Islet of Langerhans (tissue), 1 donor: ENCODE measurements at regions not wholly inside any gene's neighbourhood (a gene's known extent, or its start where the extent isn't known, plus 50 kb on each side); places are given as distances from the start of the nearest gene placed in this dataset.

Source experiments
- FAIRE-seq: peaks from one replicate; lab custom pipeline; 2011; peaks lifted over from hg19 to GRCh38; lab: Jason Lieb, UNC

- FAIRE-seq = no peak
These were observed 1312.0 kb upstream of the WWC1 start for GRCh38 chr5:166979307-166979895.

DNA sequence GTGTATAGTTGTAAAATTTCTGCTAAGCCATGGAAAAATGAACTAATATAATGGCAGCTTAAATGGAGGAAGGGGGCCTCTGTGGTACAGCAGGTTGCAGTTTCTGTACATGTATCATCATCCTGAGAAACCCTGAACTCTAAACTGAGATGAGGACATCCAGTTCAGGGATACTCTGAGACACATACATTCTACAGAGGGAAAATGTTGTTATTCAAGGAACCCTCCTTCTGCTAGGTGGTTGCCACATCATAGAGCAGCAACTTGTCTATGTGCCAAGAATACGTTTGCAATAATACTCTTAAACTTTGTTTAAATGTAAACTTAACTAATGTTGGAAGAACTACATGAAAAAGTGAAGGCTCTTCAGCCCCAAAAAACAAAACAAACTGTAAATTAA lies 1310.8 kb upstream of the WWC1 start:
- no peak for FAIRE-seq

DNA sequence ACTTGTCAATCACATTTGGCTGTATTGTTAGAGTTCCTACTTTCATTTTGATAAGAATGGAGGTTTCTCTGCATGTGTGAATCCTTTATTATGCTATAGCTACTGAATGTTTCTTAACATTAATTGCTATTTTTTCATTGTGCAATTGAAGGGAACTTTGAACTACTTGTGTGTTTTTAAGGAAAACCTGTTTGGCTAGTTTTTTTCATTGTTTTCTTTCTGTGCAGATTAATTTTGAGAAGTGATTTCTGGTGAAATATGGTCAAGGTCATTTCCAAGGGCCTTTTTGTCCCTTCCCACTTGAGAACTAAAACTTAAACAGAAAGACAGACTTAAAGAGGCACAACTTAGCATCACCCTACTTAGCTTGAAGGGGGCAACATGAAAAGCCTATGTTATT lies 1309.2 kb upstream of the WWC1 start:
- FAIRE-seq = no peak

DNA sequence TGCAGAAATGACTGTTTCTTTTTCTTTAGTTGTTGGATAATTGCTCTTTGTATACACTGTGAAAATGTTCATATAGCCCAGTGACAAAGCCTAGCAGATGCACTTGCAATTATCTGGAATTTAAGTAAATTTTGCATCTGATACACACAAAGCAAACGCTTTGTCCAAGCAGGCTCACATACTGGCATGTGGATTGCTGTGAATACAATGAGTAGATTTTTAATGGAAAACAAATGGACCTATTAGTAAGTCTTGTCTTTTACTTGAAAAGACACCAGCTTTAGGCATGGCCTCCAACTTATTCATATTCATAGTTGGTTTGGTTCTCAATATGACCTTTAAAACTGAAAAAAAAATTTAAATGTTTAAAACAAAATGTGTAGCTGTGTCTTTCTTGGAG lies 1299.8 kb upstream of the WWC1 start:
- FAIRE-seq = no peak

GRCh38 chr5:166992108-166992507 lies 1299.3 kb upstream of the WWC1 start:
- no peak for FAIRE-seq

- no peak for FAIRE-seq
These were observed 1298.3 kb upstream of the WWC1 start for GRCh38 chr5:166992874-166993722.

DNA sequence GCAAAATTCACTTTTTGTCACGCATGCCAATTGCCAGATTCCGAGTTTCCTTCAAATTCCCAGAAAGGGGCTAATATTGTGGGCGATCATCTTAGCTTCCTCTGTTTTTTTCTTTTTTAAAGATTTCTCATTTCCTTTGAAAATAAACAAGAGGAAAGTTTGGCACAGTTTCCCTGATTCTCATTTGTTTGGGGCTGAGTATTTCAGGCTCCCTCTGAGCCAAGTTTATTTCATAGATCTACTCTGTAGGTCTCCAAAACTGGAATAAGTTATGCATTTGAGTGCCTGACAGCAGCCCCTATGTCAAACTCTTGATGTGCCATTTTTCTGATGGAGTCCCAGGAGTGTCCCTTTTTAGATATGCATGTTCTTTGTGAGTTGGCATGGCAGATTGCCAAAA lies 1297.2 kb upstream of the WWC1 start:
- no peak for FAIRE-seq

DNA sequence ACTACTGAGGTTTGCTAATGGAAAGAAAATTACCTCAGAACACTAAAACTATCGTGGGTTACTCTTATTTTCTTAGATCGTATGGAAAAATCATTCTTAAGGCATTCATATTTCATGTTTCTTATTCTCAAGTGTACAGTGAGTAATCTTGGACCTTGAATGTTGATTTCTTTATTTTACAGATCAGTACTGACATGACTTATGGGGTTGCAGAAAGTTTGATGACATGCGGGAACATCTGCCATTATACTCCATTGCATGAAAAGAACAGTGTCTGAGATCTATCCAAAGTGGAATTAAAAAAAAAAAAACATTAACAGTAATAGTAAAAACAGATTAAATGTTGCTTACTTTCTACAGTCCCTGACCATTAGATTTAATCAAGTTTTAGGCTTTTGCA lies 1290.2 kb upstream of the WWC1 start:
- no peak for FAIRE-seq

GRCh38 chr5:167008705-167009104 lies 1282.7 kb upstream of the WWC1 start:
- no peak for FAIRE-seq

GRCh38 chr5:167011196-167011595 lies 1280.2 kb upstream of the WWC1 start:
- FAIRE-seq = no peak

DNA sequence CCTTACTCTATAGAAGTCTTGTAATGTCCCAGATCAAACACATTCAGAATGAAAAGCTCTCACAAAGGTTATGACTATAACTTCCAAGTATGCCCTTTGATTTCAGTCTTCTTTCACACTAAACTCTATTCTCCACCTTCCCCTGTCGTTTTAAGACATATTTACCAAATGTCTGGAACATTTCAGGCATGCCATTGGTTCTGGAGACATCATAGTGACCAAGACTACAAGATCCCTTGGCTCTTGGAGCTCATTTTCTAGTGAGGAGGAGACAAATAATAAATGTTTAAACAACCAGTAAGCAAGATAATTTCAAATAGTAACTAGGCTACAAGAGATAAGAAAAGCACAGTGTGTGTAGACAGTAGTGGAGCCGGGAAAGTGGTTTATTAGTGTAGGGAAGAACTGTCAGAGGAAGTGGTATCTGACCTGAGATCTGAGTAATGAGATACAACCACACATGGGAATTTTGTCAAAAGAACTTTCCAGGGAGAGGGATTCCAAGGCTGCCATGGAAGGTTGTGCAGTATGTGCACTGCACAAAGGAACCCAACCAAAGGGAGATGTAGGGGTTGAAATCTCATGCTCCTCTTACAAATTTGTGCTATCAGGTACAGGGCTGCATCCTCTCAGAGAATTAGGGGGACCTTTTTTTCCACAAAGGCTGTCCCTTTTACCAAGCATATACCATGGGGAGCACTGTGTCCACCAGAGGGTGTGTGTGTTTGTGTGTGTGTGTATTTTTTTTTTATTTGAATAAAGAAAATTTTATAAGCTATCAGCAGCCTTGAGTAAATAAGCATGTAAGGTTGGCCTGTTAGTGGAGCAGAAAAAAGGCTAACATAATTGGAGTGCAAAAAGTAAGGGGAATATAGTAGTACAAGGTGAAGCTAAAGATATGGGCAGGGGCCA lies 1279.1 kb upstream of the WWC1 start:
- no peak for FAIRE-seq

DNA sequence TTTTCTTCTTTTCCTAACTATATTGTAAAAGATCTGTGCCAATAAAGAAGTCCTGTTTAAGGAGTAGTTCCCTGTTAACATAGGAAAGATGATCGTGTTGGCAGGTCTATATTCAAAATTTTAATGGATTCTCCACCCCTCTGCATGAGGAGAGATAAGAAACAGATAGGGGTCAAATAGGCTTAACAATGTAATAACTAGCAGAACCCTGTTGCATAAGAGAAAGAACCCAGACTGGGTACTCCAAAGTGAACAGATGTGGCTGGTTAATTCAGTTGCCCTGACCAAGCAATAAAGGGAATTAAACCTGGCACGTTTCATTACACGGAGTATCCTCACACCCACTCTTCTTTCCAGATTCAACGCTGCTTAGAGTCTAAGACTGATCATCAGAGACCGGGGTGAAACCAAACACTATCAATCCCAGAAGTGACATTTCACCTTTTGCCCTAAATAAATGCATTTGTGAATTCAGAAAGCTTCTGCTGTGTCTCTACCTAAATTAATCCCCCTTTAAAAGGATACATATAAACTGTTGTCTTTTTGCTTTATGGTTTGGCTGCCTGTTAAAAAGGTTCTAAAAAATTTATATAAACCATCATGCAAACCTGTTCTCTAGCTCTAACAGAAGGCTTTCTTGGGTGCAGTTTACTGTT lies 1276.9 kb upstream of the WWC1 start:
- no peak for FAIRE-seq

DNA sequence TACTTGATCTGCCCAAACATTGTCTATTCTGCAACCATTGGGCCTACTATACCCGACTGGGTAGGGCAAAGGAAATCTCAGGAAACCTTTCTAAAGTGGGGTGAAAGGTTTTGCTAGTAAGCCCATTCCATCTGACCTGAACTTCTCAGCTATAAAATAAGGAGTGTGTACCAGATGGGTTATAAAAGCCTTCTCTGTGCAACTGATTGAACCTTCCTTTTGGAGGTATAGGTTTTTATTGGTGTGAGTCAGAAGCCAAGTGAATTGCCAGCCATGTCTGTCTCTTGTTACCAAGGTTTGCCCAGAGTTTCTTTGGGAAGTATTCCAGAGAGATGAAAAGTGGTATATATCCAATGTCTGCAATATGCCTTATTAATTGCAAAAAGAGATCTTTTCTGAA lies 1271.0 kb upstream of the WWC1 start:
- no peak for FAIRE-seq

GRCh38 chr5:167029488-167029887 lies 1262.0 kb upstream of the WWC1 start:
- FAIRE-seq = no peak

DNA sequence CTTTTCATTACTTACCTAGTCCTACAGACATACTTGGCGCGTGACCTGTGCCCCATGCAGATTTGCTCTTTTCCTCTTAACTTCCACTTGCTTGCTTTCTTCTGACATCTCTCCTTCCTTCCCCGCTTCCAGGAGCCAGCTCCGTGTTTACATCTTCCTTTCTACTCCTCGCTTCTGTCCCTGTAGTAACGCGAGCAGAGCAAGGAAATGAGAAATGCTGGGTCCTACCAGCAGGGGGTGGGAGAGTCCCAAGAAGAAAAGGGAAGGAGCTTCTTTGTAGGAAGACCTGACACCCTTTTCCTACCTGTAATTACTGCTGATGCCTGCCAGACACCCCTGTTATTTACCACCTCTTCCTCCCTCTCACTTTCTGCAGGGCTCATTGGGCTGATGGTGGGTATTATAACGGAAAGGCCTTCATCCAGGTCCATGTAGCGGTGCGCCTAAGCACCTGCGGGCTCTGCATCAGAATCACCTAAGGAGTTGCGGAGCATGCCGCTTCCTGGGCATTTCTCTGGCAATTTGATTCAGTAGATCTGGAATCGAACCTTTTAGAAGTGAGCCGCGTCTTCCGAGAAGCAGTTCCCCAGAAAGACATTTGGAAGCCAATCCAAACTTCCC lies 1260.8 kb upstream of the WWC1 start:
- no peak for FAIRE-seq

- FAIRE-seq = no peak
These were observed 1254.9 kb upstream of the WWC1 start for GRCh38 chr5:167036585-167036984.

GRCh38 chr5:167049043-167049663 lies 1242.3 kb upstream of the WWC1 start:
- peak; percentile 96 for FAIRE-seq

GRCh38 chr5:167049771-167050567 lies 1241.5 kb upstream of the WWC1 start:
- FAIRE-seq = no peak

DNA sequence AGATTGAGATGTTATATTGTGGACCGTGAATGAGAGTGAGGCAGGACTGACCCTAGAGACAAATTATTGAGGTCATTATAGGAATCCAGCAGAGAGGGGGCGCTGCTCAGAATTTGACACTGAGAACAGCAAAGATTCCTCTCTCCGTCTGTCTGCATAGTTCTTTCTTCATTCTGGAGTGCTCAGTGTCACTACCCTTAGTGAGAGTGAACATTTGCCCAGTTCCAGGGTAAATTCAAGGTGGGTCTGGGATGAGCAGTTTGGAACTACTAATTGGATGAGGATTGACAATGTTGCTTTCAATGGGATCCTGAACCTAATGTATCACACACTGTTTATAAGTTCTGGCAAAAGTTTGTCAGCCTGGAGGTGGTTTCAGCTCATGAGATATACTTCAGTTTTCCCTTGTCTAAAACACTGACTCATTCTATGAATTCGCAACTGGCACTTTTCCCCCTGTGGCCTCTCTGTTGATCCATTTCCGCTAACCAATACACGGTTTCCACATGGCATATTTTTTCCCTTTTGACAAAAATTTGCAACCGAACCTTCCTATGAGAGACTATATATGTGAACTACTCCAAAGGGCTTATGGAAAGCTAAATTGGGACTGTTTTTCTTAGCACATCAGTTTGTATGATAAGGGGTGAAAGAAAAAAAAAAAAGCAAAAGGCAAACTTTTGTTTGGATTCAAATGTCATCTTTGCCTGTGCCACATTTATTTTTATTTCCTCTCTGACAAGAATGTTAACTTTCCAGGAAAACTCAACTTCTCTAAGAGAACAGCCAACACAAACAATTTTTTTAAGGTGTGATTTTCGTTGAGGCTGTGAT lies 1240.7 kb upstream of the WWC1 start:
- FAIRE-seq = no peak

DNA sequence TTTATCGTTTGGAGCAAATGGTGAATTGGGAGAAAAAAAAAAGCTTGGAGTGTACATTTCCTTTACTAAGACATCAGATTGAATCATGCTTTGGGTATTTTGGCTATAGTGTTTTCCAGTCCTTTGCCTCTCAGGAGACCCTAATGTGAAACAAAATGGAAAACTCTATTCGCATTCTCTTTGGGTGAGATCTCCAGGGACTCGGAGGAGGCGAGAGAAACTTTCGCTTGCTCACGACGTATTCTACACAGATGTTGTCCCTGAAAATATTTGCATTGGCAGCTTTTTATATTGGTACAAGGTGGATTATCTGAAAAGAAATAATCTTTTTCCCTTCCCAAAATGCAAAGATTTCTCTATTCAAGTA lies 1240.1 kb upstream of the WWC1 start:
- no peak for FAIRE-seq
